NCI-H2196 (cell line): ENCODE measurements at regions not wholly inside any gene's neighbourhood (a gene's known extent, or its start where the extent isn't known, plus 50 kb on each side); places are given as distances from the start of the nearest gene placed in this dataset.
"Not testable (repeated sequence)": the region's sequence is repeated elsewhere in the genome, so short reads cannot be mapped to it uniquely, and the experiment has no call there.

ENCODE experiments used
- DNase-seq: peaks from one replicate; lab custom pipeline; 2025; ENCODE audit not compliant: unreplicated experiment; lab: John Stamatoyannopoulos, UW

DNA sequence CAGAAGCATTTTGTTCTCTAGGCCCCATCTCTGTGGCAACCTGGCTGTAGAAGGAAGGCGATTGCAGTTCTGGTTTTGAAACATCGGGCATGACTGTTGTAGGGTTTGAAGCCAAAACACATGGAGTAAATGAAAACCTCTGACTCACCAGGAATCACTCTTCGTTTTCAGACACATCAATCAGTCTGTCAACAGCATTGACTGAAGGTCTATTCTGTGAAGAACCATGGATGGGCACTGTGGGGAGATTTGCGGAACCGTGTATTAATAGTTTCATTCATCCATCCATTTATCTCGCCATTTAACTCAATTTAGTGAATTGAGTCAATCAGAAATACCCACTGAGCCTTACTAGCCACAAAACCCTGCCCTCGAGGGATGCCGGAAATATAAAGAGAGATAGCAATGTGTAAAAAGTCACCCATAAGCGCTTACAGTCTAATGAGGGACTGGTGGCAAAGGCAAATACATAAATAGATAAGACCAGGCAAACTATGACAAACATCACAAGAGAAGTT is 364.6 kb upstream of the PROX1 start:
- no peak for DNase-seq

DNA sequence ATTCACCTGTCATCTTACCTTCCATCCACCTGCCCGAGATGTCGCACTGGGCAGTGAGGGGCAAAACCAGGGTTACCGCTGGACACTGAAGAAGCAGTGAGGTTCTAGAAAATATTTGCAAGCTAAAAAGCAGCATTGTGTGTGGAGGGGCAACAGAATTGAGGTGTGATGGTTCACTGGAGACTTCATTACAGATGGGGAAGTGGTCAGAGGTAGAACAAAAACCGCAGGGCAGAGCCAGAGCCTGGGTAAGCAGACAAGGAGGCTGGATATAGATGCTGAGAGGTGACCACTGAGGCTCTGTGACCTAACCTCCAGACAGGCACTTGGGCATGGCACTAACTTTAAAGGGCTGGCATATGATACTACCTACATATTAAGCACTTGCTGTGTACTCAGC is 363.9 kb upstream of the PROX1 start:
- no peak for DNase-seq

DNA sequence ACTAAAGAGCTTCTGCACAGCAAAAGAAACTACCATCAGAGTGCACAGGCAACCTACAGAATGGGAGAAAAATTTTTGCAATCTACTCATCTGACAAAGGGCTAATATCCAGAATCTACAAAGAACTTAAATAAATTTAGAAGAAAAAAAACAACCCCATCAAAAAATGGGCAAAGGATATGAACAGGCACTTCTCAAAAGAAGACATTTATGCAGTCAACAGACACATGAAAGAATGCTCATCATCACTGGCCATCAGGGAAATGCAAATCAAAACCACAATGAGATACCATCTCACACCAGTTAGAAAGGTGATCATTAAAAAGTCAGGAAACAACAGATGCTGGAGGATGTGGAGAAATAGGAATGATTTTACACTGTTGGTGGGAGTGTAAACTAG is 351.0 kb upstream of the PROX1 start:
- not testable (repeated sequence) for DNase-seq

DNA sequence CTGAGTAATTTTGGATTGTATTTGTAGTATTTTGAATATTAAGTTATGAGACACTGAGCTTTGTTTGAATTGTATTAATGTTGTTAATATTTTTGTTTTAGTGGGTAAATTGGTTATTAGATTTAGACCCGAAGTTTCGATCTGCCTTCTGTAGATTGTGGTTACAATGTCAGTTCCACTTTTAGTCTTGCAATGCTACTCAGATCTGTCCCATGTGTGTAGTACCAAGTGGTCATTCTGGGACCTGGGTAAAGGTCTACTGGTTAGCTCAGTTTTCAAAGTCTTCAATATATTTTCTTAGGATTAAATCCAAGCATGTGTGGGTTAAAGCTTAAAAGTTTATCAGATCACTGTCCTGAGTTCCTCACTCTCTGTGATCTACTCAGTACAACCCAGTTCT is 346.5 kb upstream of the PROX1 start:
- DNase-seq = no peak

DNA sequence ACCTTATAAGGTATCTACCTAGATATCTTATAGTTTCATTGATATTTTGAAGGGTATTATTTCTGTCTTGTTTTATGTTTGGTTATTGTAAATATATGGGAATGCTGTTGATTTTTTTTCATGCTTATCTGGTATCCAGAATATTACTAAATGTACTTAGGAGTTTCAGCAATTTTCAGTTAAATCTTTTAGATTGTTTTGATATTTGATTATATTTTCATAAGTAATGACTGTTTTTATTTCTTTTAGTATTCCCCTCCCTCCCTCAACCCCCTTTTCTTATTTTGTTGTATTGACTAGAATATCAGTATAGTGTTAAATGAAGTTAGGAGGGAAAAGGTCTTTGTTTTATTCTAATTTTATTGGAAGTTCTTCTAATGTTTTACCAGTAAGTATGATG is 344.4 kb upstream of the PROX1 start:
- DNase-seq = no peak

DNA sequence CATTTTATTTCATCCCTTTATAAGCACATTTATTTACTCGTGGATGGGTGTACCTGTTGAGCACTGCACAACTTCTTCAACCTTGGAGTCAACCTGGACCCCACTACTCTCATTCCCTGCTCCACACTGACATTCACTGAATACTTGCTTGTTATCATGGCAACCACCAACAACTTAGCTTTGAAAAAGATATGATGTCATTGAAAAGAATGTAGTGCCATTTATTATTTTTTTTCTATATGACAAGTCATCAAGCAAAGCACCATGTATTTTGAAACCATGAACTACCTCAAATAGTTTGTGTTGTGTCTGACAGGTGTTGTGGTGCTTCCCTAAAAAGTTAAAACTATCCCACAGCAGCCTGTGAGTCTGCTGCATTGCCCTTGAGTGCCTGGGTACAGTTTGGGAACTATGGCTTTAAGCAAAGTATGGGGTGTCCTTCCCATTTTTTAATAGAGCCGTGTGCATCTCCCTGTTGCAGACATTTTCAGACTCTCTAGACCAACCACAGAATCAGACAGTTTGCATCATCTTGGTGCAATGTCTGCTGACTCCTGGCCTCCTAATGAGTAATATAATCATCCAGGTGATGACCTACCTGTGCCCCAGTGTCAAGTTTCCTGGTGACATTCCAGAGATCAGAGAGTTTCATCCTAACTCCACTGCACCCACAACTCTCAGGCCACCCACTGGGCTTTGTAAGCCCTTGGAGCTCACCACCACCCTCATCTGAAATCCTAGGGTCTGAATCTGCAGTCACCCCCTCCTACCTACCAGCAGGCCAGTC is 339.7 kb upstream of the PROX1 start:
- no peak for DNase-seq

DNA sequence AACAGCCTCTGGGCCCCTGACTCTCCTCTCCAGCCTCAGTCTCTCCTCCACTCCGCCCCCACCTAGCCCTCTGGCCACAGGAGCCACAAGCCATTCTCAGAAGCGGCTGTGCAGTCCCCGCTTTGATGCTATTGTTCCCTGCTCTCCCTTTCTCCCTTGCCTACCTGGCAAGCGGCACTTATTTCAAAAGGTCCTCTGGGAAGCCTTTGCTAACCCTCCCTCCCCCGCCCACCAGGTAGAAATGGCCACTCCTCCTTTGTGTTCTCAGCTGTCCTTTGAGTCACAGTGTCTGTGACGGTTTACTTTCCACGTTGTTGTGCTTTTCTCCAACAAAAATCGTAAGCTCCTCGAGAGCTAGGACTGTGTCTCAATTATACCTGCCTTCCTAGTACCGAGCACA is 338.4 kb upstream of the PROX1 start:
- DNase-seq = no peak

DNA sequence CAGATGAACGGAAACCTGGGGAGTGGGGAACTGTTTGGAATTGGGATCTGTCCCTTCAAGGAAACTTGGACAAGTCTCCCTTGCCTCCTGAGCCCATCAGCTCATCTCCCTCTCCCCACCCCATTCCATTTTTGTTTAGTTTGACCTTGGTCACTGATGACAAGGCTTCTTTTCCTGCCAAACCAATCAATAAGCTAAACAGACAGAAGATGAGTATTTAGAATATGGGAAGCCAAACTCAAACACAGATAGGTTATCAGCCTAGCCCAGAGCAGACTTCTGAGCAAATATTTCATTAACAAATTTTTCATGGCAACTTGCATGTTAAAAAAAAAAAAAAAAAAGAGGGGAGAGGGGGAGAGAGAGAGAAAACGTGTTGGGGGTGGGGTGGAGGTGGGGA is 337.2 kb upstream of the PROX1 start:
- DNase-seq = no peak

DNA sequence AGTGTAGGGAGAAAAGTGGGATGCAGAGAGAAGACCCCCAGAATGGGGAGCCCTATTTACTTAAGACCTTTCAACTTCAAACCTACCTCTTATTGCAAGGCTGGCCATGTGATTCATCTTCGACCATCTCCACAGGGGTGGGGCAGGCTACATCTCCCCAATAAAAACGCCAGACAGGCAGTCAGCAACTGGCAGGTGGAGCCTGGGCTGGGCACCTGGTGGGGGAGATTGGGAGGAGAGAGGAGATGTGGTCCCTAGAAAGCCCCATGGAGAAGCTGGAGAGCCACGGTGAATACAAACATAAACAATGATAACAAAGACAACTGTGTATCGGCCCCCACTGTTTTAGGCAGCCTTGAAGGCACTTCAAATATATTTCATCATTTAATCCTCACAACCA is 336.7 kb upstream of the PROX1 start:
- DNase-seq = no peak

DNA sequence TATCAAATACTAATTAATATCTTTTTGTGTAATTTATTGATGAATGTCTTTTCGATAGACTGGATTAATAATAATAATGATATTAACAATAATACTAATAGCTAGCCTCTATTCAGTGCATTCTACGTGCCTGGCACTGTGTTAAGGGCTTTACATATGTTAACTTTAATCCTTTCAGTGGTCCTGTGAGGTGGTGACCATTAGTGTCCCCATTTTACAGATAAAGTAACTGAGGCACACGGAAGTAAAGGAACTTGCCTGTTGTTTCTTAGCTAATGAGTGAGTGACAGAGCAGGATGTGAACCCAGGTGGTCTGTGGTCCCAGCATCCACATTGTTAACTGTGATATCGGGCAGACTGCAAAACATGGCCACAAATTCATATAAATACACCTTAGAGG is 335.7 kb upstream of the PROX1 start:
- no peak for DNase-seq

DNA sequence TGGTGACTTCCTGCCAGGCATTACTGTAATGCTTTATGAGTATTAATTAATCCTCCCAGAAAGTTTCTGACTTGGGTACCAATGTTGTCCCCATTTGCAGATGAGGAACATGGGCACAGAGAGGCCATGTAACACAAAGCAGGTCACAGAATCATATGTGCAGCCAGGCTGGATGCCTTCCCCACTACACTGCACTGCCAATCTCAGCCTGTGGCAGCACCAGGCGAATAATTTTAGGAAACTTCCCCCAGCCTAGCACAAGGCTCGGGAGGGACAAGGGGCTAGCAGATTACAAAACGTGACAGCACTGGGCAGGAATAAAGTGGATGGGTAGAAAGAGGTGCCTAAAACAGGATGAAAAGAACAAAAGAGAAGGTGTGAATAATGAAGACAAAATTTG is 331.7 kb upstream of the PROX1 start:
- DNase-seq = no peak

DNA sequence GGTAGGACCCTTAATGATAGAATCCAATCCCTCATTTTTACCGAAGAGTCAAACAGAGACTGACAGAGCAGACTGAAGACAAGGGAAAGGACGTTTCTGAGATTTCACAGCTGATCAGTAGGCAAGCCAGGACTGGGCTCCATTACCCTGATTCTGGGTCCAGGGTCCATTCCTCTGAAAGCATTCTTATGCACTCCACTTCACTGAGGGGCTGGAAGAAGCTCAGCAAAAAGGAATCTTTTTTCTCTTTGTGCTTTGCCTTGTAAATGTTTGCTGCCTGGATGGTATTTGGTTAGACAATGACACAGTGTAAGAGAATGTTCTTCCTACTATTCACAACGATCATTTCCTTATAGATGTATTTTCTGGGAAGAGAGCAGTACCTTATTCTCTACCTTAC is 331.3 kb upstream of the PROX1 start:
- no peak for DNase-seq

DNA sequence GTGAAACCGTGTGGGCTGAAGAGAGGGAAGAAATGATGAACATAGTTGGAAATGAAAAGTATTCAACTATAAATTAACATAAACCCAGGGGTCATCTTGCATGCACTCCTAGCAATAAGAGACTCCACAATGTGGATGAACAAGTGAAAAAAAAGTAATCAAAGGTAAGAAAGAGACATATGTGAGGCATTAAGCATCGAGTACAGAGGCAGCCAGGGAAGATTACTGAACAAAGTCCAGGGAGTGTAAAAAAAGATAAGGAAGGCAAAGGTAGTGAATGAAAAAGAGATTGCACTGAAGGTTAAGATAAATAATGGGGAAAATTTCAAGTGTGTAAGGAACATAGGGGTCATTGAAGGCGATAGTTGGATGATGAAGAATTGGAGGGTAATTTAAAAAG is 330.8 kb upstream of the PROX1 start:
- no peak for DNase-seq

DNA sequence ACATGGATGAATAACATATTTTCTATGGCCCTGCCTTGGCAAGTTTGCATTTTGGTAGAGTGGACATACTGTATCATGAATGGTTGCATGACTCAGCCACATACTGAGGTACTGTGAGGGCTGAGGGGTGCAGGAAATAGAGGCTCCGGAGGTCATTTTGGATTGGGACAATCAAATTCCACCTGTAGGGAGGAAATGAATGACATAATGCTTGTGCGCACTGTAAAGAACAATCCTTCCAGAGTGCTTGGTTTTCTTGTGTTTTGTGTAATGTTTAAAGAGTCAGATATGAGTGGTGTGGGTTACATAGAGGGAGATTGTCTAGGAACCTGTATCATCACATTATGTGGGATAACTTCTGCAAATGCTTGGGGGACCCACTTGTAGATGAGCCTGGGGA is 329.9 kb upstream of the PROX1 start:
- no peak for DNase-seq

DNA sequence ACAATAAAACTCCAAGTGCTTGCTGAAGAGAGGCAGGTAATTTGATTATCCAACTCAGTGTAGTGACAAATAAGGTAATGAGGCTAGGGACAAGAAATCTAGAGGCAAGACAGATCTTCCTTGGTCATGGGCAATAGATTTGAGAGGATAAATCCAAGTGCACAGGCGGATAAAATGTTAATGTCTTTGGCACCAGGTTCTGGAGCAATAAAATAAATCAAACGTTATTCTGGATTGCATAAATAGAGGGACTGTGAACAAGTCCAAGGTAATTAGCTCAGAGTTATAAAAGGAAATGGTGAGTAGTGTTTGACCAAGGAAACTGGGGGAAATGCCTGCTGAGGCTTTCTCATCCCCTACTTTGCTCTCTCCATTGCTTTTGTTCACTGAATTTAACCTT is 329.3 kb upstream of the PROX1 start:
- peak; percentile 59 for DNase-seq

DNA sequence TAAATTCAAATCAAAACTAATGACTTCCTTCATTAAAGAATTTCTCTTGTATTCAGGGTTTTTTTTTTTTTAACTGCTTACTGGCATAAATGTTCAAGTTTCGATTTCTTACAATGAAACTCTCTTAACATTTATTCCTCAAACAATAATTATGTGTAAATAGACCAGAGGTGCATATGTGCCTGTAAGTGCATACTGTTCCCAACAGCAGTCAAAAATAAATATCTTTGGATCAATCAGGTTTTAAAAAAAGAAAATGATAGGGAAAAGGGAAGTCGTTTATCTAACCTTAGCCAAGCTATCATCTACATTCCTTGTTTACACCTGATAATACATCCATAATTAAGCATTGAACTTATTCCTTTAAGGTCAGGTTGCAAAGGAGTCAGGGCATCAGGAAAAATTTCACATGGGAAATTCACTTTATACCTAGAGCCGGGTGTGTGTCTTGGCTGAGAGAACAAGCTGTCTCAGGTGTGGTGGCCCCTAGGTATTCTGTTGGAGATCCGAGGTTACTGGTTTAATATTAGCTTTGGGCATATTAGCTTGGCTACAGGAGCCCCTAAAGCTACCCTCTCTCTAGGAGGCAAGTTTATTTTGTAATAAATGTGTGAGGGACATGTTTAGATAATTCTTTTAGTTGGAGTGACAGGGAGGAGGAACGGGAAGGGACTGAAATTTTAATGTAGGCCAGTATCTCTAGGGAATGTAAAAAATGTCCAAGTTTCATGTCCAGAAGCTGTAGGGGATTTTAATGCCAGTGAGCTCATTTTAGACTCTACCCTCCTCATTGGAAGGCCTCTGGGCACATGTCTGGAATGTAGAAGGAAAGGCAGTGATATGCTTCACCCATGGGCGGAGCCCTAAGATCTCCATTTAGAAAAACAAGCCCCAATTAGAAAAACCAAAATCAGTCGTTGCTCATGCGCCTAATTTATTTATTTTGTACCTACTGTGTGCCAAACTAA is 327.9 kb upstream of the PROX1 start:
- no peak for DNase-seq

DNA sequence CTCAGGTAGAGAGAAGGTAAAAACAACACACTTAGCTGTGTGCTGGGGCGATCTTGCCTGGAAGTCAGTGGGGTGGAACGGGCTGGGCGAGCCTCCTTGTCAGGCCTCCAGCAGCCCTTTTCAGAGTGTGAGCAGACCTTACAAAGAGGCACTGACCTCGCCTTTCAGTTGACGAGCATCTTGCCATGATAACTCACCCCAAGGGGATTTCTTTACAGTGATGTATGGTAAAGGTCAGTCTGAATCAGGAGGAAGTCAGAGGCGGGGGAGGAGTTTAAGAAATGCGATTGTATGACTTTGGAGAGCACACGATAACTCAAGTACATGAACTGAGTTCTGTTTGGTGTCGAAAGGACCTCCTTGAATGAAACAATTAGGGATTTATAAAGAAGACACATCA is 326.5 kb upstream of the PROX1 start:
- DNase-seq = no peak

DNA sequence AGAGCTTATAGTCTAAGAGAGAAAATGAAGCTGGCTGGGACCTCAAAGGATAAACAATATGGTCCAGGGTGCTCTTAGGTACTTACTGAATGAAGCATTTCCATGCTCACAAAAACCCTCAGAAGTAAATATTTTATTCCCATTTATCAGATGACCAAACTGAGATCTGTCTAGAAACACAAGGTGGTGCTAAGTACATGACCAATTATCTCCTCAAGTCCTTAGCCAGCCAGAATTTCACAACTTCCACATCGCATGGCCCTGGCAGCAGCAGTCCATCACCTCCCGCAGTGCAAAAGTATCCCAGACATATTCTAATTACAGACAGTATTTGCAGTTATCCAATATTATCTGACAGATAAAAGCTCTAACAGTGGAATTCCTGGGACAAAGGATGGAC is 321.7 kb upstream of the PROX1 start:
- DNase-seq = no peak

DNA sequence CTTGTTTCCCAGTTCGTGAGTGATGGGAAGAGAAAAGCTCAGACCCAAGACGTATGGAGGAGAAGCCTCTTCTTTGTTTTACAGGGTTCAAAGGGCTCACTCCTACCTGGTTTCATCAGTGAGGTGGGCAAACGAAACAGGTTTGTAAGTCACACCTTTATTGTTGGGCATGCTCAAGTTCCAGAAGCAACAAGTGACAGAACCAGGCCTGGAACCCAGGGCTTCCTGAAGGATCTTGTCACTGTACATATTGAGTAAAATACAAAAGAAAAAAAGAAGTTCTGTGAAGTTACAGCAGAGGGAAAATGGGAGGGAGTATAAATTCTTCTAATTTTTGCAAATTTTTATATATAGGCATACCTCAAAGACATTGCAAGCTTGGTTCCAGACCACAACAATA is 320.9 kb upstream of the PROX1 start:
- DNase-seq = no peak

DNA sequence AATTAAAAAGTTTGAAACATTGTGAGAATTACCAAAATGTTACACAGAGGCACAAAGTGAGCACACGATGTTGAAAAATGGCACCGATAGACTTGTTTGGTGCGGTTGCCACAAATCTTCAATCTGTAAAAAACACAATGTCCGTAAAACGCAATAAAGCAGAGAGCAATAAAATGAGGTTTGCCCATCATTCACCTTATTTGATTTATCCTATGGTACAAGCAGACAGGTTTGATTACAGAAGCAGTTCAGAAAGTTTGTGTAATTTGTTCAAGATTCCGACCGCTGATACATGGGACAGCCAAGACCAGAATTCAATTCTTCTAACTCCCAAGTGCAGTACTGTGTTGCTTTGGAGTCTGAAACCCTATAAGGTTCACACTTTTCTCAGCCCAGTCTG is 318.3 kb upstream of the PROX1 start:
- DNase-seq = no peak

DNA sequence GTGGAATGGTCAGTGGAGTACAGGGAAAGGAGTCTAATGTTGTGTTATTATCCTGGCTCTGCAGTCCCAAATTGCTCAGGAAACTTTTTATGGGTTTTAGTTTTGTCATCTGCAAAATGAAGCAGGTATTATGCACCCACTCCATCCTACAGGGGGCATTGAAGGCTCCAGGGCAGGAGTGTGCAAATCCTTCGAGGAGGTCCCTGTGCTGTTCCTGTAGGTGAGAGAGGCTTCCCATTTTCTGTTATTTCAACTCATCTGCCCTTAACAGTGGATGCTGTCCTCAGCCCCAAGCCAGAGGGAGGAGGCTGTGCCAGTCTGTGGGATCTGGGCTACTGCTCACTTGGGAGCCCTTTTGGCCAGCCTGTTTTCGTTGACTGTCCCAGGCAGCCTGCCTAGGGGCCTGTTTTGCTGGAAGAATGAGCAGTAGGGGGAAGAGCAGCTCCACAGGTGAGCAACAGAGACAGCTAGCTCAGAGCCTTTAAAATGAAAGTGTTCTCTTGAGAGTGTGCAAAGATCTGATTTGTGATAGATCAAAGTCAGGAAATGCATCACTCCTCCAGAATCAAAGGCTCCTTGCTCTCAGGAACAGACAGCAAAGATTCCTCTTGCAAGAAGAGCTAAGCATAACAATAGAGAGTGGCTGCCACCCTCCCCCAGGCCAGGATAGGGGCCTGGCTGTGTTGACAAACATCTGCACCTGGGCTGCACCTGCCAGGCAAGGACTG is 317.6 kb upstream of the PROX1 start:
- DNase-seq = peak; percentile 83

DNA sequence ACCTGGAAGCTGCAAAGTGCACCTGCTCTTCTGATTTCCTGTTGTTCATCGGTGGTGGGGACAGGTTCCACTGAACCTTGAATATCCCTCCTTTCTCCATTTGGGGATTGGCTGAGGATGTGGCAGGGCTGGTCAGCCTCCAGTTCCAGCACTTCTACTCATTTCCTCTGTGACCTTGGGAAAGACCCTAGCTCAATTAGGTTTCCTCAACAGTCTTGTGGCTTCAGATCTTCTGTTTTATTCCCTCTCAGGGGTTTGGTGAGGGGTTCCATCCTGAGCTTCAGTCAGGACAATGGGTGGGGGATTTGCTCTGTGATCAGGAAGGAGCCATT is 317.1 kb upstream of the PROX1 start:
- no peak for DNase-seq
